PC-9 (cell line): ENCODE measurements at regions not wholly inside any gene's neighbourhood (a gene's known extent, or its start where the extent isn't known, plus 50 kb on each side); places are given as distances from the start of the nearest gene placed in this dataset.

ENCODE experiments used
- CTCF ChIP-seq: fragments of 200-600 bp; sonication (generic); conservative IDR thresholded peaks from 2 replicates; pipeline ENCODE4 v1.6.1; 2017; ENCODE audit warnings: mixed run types, antibody characterized with exemption, mild to moderate bottlenecking, moderate library complexity
- EZH2 ChIP-seq: fragments of 200-600 bp; sonication (generic); IDR thresholded peaks from 2 replicates; pipeline ENCODE4 v1.8.0; 2017; ENCODE audit warnings: antibody characterized with exemption, low read depth

GRCh38 chr4:164595751-164596150, 158.2 kb upstream of the SMIM31 start:
- TF ChIP-seq CTCF (no peak), EZH2 (no peak)
